ENCODE measurements at regions not wholly inside any gene's neighbourhood (a gene's known extent, or its start where the extent isn't known, plus 50 kb on each side); places are given as distances from the start of the nearest gene placed in this dataset.

DNA sequence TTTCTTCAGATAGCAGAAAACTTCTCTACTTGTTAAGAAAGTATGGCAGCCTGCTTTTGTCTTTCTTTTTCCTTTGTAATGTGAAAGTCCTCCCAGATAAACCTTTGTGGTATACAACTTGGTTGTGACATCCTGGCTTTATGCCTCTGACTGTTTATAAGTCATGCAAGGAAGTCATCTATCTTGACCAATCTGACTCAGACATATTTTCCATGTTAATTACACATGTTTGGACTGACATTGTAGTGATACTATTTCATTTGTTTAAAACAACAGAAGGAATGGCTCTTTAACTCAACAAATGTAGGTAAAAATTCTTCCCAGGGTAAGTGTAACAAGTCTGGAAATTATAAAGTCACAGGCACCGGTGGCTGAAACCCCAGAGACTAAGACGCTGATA lies 341.6 kb upstream of the MEOX2 start:
- no peaks in the 10 kb centered on the region for H3K4me1 ChIP-seq (ENCODE audit: control insufficient read depth, insufficient read depth, low read length)
- no peaks in the 10 kb centered on the region for H3K27me3 ChIP-seq (ENCODE audit: control insufficient read depth, insufficient read depth, low read length, poor library complexity, severe bottlenecking)
- H3K4me3 ChIP-seq (ENCODE audit: insufficient read depth, low read depth, low read length), result no peak overlapping the region
- no peaks in the 10 kb centered on the region for H3K9me3 ChIP-seq (ENCODE audit: control insufficient read depth, low read length)
- 83 to 93% methylated on average over 1 to 2 of the region's 2 CpGs for WGBS, 2 experiments
- no peaks in the 10 kb centered on the region for H3K36me3 ChIP-seq (ENCODE audit: control insufficient read depth, insufficient read depth, low read length)
- H3K27ac ChIP-seq (ENCODE audit: insufficient read depth, low read depth, low read length, poor library complexity, severe bottlenecking), result no peak overlapping the region

- Histone ChIP-seq H3K9me3 (ENCODE audit: control insufficient read depth, low read length) (no peaks in the 10 kb centered on the region), H3K4me3 (ENCODE audit: insufficient read depth, low read depth, low read length) (no peak overlapping the region), H3K27me3 (ENCODE audit: control insufficient read depth, insufficient read depth, low read length, poor library complexity, severe bottlenecking) (no peaks in the 10 kb centered on the region), H3K4me1 (ENCODE audit: control insufficient read depth, insufficient read depth, low read length) (no peaks in the 10 kb centered on the region), H3K36me3 (ENCODE audit: control insufficient read depth, insufficient read depth, low read length) (no peaks in the 10 kb centered on the region), H3K27ac (ENCODE audit: insufficient read depth, low read depth, low read length, poor library complexity, severe bottlenecking) (no peak overlapping the region)
- WGBS, 2 experiments, result 91 to 93% methylated on average over 2 of the region's 2 CpGs
Measured at GRCh38 chr7:16027396-16027795, 340.9 kb upstream of the MEOX2 start.

GRCh38 chr7:16026253-16027020 lies 340.0 kb upstream of the MEOX2 start:
- Histone ChIP-seq H3K4me3 (ENCODE audit: insufficient read depth, low read depth, low read length) (no peak overlapping the region), H3K4me1 (ENCODE audit: control insufficient read depth, insufficient read depth, low read length) (no peaks in the 10 kb centered on the region), H3K9me3 (ENCODE audit: control insufficient read depth, low read length) (no peaks in the 10 kb centered on the region), H3K27me3 (ENCODE audit: control insufficient read depth, insufficient read depth, low read length, poor library complexity, severe bottlenecking) (no peaks in the 10 kb centered on the region), H3K27ac (ENCODE audit: insufficient read depth, low read depth, low read length, poor library complexity, severe bottlenecking) (no peak overlapping the region), H3K36me3 (ENCODE audit: control insufficient read depth, insufficient read depth, low read length) (no peaks in the 10 kb centered on the region)
- WGBS, 2 experiments, result 92 to 94% methylated on average over 10 of the region's 10 CpGs

GRCh38 chr7:16025696-16026095 lies 339.2 kb upstream of the MEOX2 start:
- WGBS, 2 experiments, result no CpG with 5 or more reads among the region's 1 CpG
- Histone ChIP-seq H3K27me3 (ENCODE audit: control insufficient read depth, insufficient read depth, low read length, poor library complexity, severe bottlenecking) (no peaks in the 10 kb centered on the region), H3K9me3 (ENCODE audit: control insufficient read depth, low read length) (no peaks in the 10 kb centered on the region), H3K36me3 (ENCODE audit: control insufficient read depth, insufficient read depth, low read length) (no peaks in the 10 kb centered on the region), H3K27ac (ENCODE audit: insufficient read depth, low read depth, low read length, poor library complexity, severe bottlenecking) (no peak overlapping the region), H3K4me1 (ENCODE audit: control insufficient read depth, insufficient read depth, low read length) (no peaks in the 10 kb centered on the region), H3K4me3 (ENCODE audit: insufficient read depth, low read depth, low read length) (no peak overlapping the region)

DNA sequence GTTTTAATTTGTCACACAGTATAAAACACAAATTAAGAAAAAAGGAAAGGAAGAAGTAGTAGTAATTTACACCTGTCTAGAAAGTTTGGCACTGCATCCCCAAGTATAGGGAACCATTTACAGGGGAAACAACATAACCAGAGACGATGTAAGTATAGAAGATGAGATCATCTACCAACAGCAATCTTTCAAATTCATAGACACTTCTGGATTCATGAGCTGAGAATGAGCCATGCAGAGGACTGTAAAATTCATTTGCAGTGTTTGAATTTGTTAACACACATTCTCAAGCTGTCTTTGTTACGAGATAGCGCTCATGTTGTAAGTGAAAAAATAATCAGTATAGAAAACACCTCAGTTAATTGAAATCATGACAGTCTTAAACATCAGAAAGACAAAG lies 337.0 kb upstream of the MEOX2 start:
- 100% methylated on average over 2 of the region's 3 CpGs; no CpG with 5 or more reads in 1 of the 2 experiments for WGBS, 2 experiments
- H3K9me3 ChIP-seq (ENCODE audit: control insufficient read depth, low read length), result no peaks in the 10 kb centered on the region
- H3K27me3 ChIP-seq (ENCODE audit: control insufficient read depth, insufficient read depth, low read length, poor library complexity, severe bottlenecking), result no peaks in the 10 kb centered on the region
- H3K36me3 ChIP-seq (ENCODE audit: control insufficient read depth, insufficient read depth, low read length), result no peaks in the 10 kb centered on the region
- H3K4me1 ChIP-seq (ENCODE audit: control insufficient read depth, insufficient read depth, low read length), result no peaks in the 10 kb centered on the region
- no peak overlapping the region for H3K4me3 ChIP-seq (ENCODE audit: insufficient read depth, low read depth, low read length)
- H3K27ac ChIP-seq (ENCODE audit: insufficient read depth, low read depth, low read length, poor library complexity, severe bottlenecking), result no peak overlapping the region

DNA sequence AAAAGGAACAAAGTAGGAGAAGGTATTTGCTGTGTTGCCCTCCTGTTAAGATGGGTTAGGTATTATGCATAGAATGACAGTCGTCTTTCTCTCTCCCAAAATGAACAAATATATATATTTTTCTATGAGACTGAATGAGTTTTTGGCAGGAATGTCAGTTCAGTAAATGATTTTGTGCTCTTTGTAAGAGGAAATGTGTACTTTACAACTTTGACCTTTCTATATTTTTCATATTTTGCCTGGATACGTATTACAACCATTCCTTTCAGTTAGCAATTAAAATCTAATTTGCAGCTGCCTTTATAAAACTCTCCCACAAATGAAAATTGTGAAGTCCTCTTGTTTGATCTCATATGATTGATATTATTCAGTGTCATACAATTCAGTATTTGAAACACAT lies 336.6 kb upstream of the MEOX2 start:
- no peaks in the 10 kb centered on the region for H3K36me3 ChIP-seq (ENCODE audit: control insufficient read depth, insufficient read depth, low read length)
- no peaks in the 10 kb centered on the region for H3K4me1 ChIP-seq (ENCODE audit: control insufficient read depth, insufficient read depth, low read length)
- no peaks in the 10 kb centered on the region for H3K9me3 ChIP-seq (ENCODE audit: control insufficient read depth, low read length)
- WGBS, 2 experiments, result 100% methylated on average over 1 of the region's 2 CpGs; no CpG with 5 or more reads in 1 of the 2 experiments
- no peaks in the 10 kb centered on the region for H3K27me3 ChIP-seq (ENCODE audit: control insufficient read depth, insufficient read depth, low read length, poor library complexity, severe bottlenecking)
- no peak overlapping the region for H3K4me3 ChIP-seq (ENCODE audit: insufficient read depth, low read depth, low read length)
- no peak overlapping the region for H3K27ac ChIP-seq (ENCODE audit: insufficient read depth, low read depth, low read length, poor library complexity, severe bottlenecking)

DNA sequence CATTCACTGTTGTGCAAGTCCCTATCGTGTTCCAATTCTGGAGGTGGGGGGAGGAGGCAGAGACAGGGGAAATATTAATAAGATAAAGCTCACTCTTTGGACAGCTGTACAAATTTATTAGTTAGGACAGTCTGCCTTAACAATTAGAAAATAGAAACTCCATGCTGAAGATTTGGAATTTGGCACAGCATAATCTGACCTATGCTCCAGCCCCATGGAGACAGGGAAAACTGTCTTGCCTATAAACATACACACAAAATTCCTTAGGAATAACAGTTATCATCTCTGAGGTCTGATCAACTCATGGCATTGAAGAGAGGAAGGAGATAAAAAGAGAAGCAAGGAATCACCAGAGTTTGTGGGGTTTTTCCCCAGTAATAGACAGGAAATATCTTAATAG lies 335.4 kb upstream of the MEOX2 start:
- Histone ChIP-seq H3K4me1 (ENCODE audit: control insufficient read depth, insufficient read depth, low read length) (no peaks in the 10 kb centered on the region), H3K27me3 (ENCODE audit: control insufficient read depth, insufficient read depth, low read length, poor library complexity, severe bottlenecking) (no peaks in the 10 kb centered on the region), H3K9me3 (ENCODE audit: control insufficient read depth, low read length) (no peaks in the 10 kb centered on the region), H3K36me3 (ENCODE audit: control insufficient read depth, insufficient read depth, low read length) (no peaks in the 10 kb centered on the region), H3K4me3 (ENCODE audit: insufficient read depth, low read depth, low read length) (no peak overlapping the region), H3K27ac (ENCODE audit: insufficient read depth, low read depth, low read length, poor library complexity, severe bottlenecking) (no peak overlapping the region)
- 91% methylated on average over 1 of the region's 1 CpG; no CpG with 5 or more reads in 1 of the 2 experiments for WGBS, 2 experiments

DNA sequence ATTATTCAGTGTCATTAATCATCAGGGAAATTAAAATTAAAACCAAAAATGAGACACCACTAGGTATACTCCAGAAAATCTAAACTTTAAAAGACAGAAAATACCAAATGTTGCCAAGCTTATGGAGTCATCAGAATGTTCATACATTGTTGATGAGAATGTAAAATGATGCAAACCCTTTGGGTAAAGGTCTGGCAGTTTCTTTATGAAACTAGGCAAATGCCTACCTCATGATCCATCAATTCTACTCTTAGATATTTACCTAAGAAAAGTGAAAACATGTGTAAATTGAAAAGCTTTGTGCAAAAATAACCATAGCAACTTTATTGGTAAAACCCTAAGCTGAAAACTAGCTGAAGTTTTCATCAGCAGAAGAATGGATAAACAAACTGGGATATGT lies 329.5 kb upstream of the MEOX2 start:
- H3K27me3 ChIP-seq (ENCODE audit: control insufficient read depth, insufficient read depth, low read length, poor library complexity, severe bottlenecking), result no peaks in the 10 kb centered on the region
- no peaks in the 10 kb centered on the region for H3K9me3 ChIP-seq (ENCODE audit: control insufficient read depth, low read length)
- H3K4me3 ChIP-seq (ENCODE audit: insufficient read depth, low read depth, low read length), result no peak overlapping the region
- no peak overlapping the region for H3K27ac ChIP-seq (ENCODE audit: insufficient read depth, low read depth, low read length, poor library complexity, severe bottlenecking)
- no peaks in the 10 kb centered on the region for H3K36me3 ChIP-seq (ENCODE audit: control insufficient read depth, insufficient read depth, low read length)
- no peaks in the 10 kb centered on the region for H3K4me1 ChIP-seq (ENCODE audit: control insufficient read depth, insufficient read depth, low read length)

GRCh38 chr7:16014031-16014430 lies 327.5 kb upstream of the MEOX2 start:
- H3K4me3 ChIP-seq (ENCODE audit: insufficient read depth, low read depth, low read length), result no peak overlapping the region
- no peaks in the 10 kb centered on the region for H3K4me1 ChIP-seq (ENCODE audit: control insufficient read depth, insufficient read depth, low read length)
- no peak overlapping the region for H3K27ac ChIP-seq (ENCODE audit: insufficient read depth, low read depth, low read length, poor library complexity, severe bottlenecking)
- H3K36me3 ChIP-seq (ENCODE audit: control insufficient read depth, insufficient read depth, low read length), result no peaks in the 10 kb centered on the region
- WGBS, 2 experiments, result 87 to 97% methylated on average over 2 of the region's 2 CpGs
- no peaks in the 10 kb centered on the region for H3K27me3 ChIP-seq (ENCODE audit: control insufficient read depth, insufficient read depth, low read length, poor library complexity, severe bottlenecking)
- H3K9me3 ChIP-seq (ENCODE audit: control insufficient read depth, low read length), result no peaks in the 10 kb centered on the region

DNA sequence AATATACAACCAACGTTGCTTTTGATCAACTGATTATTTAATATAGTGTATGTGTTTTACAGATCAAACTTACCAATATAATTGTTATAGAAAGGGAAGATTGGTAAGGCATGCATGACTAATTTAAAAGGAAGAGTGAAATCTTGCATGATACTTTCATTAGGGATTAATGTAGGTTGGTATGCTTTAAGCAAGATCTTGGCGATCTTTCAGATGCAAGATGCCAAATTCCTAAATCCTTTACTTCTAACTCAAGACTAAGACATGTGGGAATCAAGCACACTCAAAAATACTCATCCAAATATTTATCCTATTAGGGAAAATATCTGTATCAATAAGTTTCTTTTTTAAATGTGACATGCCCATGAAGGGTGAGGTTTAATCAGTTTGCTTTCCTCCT lies 321.4 kb upstream of the MEOX2 start:
- WGBS, 2 experiments, result 100% methylated on average over 1 of the region's 2 CpGs
- Histone ChIP-seq H3K36me3 (ENCODE audit: control insufficient read depth, insufficient read depth, low read length) (no peaks in the 10 kb centered on the region), H3K4me3 (ENCODE audit: insufficient read depth, low read depth, low read length) (no peak overlapping the region), H3K9me3 (ENCODE audit: control insufficient read depth, low read length) (no peaks in the 10 kb centered on the region), H3K27me3 (ENCODE audit: control insufficient read depth, insufficient read depth, low read length, poor library complexity, severe bottlenecking) (no peaks in the 10 kb centered on the region), H3K27ac (ENCODE audit: insufficient read depth, low read depth, low read length, poor library complexity, severe bottlenecking) (no peak overlapping the region), H3K4me1 (ENCODE audit: control insufficient read depth, insufficient read depth, low read length) (no peaks in the 10 kb centered on the region)

GRCh38 chr7:16004702-16005101 lies 318.2 kb upstream of the MEOX2 start:
- 94 to 98% methylated on average over 1 of the region's 1 CpG for WGBS, 2 experiments
- H3K36me3 ChIP-seq (ENCODE audit: control insufficient read depth, insufficient read depth, low read length), result no peaks in the 10 kb centered on the region
- H3K4me3 ChIP-seq (ENCODE audit: insufficient read depth, low read depth, low read length), result no peak overlapping the region
- H3K4me1 ChIP-seq (ENCODE audit: control insufficient read depth, insufficient read depth, low read length), result no peaks in the 10 kb centered on the region
- H3K27me3 ChIP-seq (ENCODE audit: control insufficient read depth, insufficient read depth, low read length, poor library complexity, severe bottlenecking), result no peaks in the 10 kb centered on the region
- H3K9me3 ChIP-seq (ENCODE audit: control insufficient read depth, low read length), result no peaks in the 10 kb centered on the region
- H3K27ac ChIP-seq (ENCODE audit: insufficient read depth, low read depth, low read length, poor library complexity, severe bottlenecking), result no peak overlapping the region

Measured in ectodermal cell (in vitro differentiated cells).